ENCODE measurements at regions not wholly inside any gene's neighbourhood (a gene's known extent, or its start where the extent isn't known, plus 50 kb on each side); places are given as distances from the start of the nearest gene placed in this dataset.

- TF ChIP-seq, protein P1, sequence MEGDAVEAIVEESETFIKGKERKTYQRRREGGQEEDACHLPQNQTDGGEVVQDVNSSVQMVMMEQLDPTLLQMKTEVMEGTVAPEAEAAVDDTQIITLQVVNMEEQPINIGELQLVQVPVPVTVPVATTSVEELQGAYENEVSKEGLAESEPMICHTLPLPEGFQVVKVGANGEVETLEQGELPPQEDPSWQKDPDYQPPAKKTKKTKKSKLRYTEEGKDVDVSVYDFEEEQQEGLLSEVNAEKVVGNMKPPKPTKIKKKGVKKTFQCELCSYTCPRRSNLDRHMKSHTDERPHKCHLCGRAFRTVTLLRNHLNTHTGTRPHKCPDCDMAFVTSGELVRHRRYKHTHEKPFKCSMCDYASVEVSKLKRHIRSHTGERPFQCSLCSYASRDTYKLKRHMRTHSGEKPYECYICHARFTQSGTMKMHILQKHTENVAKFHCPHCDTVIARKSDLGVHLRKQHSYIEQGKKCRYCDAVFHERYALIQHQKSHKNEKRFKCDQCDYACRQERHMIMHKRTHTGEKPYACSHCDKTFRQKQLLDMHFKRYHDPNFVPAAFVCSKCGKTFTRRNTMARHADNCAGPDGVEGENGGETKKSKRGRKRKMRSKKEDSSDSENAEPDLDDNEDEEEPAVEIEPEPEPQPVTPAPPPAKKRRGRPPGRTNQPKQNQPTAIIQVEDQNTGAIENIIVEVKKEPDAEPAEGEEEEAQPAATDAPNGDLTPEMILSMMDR (IDR thresholded peaks at IDR 0.05) = no peak
- TF ChIP-seq POLR2AphosphoS5 (IDR thresholded peaks at IDR 0.05) (no peak), POLR2A (IDR thresholded peaks at IDR 0.05) (no peak)
Measured at GRCh38 chrX:82335772-82336171, 1133.9 kb downstream of the SH3BGRL start.
